HG03457 (cell line): ENCODE measurements at regions not wholly inside any gene's neighbourhood (a gene's known extent, or its start where the extent isn't known, plus 50 kb on each side); places are given as distances from the start of the nearest gene placed in this dataset.
"Not testable (repeated sequence)": the region's sequence is repeated elsewhere in the genome, so short reads cannot be mapped to it uniquely, and the experiment has no call there.

ENCODE experiments used
- ATAC-seq: cut with Tn5 transposase; IDR thresholded peaks from one replicate; pipeline ENCODE4 v1.9.1; 2021; ENCODE audit warnings: moderate number of reproducible peaks; ENCODE audit not compliant: unreplicated experiment

- no peak for ATAC-seq
These were observed 631.9 kb downstream of the SLCO4C1 start for GRCh38 chr5:101664071-101664791.

- ATAC-seq = no peak
These were observed 632.5 kb downstream of the SLCO4C1 start for GRCh38 chr5:101663543-101663942.

- no peak for ATAC-seq
These were observed 633.8 kb downstream of the SLCO4C1 start for GRCh38 chr5:101662263-101662662.

DNA sequence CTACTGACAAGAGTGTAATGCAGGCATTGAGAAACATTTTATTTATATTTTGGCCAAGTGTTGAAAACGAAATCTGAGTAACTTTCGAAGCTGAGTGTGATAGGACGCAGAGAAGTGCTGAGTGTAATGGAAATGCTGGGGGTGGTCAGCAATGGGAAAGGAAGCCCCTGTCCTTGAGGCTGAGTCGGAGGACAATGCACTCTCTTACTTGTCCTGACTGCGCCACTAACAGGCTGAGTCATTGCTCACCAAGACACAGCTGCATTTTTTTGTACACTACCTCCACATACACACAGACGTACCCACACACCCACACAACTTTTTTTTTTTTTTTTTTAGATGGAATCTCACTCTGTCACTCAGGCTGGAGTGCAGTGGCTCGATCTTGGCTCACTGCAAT, 637.7 kb downstream of the SLCO4C1 start:
- no peak for ATAC-seq

- ATAC-seq = no peak
These were observed 642.1 kb downstream of the SLCO4C1 start for GRCh38 chr5:101653996-101654395.

GRCh38 chr5:101647861-101648260, 648.2 kb downstream of the SLCO4C1 start:
- no peak for ATAC-seq

- no peak for ATAC-seq
These were observed 652.3 kb downstream of the SLCO4C1 start for GRCh38 chr5:101643794-101644193.

- no peak for ATAC-seq
These were observed 658.5 kb downstream of the SLCO4C1 start for GRCh38 chr5:101637599-101637998.

DNA sequence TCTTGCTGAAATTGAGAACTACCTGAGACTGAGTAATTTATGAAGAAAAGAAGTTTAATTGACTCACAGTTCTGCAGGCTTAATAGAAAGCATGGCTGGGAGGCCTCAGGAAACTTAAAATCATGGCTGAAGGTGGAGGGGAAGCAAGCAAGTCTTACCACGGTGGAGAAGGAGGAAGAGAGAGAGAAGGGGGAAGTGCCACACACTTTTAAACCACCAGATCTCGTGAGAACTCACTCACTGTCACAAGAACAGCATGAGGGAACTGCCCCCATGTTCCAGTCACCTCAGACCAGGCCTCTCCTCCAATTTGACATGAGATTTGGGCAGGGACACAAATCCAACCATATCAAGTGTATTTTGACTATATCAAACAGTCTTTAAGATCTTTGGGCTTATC, 668.3 kb downstream of the SLCO4C1 start:
- ATAC-seq = not testable (repeated sequence)

DNA sequence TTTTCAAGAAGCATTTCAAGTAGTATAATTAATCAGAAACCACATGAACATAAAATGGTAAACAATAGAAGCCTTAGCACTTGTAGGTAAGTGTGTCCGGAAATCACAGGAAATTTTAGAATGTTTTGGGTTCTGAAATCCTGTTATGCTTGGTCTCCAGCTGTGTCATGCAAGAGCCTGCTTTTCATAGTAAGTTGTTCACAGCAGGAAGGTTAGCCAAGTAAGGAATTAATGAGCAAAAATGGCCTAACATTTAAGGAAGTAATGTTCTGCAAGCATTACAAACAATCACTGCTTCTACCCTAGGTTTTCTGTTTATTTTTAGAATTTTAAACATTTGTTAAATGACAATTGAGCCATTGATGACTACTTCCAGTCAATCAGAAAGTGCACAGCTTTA, 669.5 kb downstream of the SLCO4C1 start:
- ATAC-seq = no peak

DNA sequence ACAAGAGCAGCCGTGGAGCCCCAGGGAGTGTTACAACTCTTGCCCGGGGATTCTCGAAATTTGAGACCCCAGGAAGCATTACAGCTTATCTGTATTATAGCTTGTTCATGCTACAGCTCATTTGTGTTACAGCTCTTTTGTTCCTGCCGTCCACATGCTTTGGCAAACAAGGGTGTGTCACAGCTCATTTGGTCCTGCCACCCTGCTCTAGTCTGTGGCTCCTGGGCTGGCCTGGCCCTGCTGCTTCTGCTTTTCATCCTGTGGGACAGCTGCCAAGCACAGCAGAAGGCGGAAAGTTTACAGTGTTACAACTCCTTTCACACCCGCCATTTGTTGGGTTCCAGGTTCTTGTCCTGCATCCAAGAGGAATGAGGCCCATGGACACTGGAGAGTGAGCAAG, 685.0 kb downstream of the SLCO4C1 start:
- ATAC-seq = no peak

DNA sequence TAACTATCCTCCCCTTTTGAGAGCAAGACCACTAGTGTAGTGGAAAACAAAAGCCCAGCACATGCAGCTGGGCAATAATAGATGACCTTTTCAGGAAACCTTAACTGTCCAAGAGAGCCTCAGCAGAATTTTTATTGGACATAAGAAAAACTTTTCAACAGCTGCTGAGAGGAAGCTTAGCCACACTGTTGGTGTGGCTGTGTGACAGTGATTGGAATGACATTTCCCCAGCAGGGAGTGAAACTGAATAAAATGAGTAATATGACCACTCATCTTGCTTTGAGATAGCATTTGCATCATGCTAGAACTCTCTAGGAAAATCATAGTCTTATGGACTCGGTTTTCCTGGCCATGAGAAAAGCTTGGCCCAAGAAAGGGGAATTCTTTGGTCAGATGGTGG, 687.8 kb downstream of the SLCO4C1 start:
- ATAC-seq = no peak

DNA sequence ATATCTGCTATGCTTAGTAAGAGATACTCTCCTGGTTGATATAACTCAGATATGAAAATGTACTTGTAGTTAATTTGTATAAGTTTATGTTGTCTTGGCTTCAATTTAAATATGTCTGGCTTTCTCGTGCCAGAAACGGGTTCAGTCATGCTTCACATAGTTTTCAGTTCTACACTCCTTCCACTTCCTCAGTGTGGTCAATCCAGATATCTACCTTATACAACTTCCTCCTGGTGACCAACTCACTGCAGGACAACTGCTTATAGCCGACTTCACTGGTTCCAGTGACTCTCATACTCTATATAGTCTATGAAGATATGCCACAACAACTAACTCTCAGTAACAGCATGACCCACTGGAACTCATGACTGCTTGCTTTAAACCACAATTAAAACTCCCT, 690.4 kb downstream of the SLCO4C1 start:
- ATAC-seq = no peak

GRCh38 chr5:101600614-101601013, 695.5 kb downstream of the SLCO4C1 start:
- no peak for ATAC-seq

- ATAC-seq = no peak
These were observed 687.3 kb upstream of the ST8SIA4 start for GRCh38 chr5:101590384-101590783.

GRCh38 chr5:101585366-101585765, 682.3 kb upstream of the ST8SIA4 start:
- no peak for ATAC-seq

- no peak for ATAC-seq
These were observed 677.5 kb upstream of the ST8SIA4 start for GRCh38 chr5:101580591-101580990.

DNA sequence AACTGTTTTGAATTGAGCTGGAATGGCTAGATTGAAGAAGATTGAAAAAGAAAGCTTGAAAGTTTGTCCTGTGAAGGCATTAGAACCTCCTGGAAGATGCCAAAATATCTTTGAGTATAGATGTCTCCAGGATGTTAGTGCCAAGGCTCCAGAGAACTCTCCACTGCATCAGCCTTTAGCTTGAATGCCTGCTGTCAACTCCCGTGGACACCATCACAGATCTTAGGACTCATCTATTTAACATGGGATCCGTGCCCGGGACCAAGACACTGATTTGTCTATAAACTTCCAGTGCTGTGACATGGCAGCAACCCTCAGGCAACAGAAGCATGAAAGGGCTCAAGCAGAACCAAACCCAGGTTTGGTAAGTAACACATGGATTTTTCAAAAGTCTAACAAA, 670.9 kb upstream of the ST8SIA4 start:
- ATAC-seq = no peak

- ATAC-seq = no peak
These were observed 657.9 kb upstream of the ST8SIA4 start for GRCh38 chr5:101561018-101561417.

DNA sequence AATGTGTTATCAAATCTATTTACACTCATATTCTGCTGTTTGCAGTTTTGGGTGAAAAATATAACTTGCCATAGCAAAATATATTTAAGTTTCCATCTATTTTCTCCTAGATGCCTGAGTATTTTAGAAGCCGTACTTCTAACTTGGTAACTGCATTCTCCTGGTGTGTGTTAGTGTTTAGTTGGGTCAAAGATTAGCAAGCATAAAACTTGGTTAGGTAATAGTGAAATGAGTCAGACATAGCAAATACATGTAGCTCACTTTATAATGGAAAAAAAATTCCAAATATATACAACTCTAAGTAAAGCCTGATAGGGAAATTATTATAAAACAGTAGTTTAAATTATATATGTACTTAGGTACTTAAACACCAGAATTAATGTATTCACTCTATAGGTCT, 640.7 kb upstream of the ST8SIA4 start:
- no peak for ATAC-seq

DNA sequence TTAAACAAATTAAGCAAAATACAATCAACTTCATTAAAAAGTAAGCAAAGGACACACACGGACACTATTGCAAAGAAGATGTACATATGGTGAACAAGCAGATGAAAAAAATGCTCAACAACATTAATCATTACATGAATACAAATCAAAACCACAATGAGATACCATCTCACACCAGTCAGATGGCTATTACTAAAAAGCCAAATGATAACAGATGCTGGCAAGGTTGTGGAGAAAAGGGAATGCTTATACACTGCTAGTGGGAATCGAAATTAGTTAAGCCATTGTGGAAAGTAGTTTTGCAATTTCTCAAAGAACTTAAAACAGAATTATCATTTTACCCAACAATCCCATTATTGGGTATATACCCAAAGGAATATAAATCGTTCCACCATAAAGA, 636.2 kb upstream of the ST8SIA4 start:
- ATAC-seq = no peak

DNA sequence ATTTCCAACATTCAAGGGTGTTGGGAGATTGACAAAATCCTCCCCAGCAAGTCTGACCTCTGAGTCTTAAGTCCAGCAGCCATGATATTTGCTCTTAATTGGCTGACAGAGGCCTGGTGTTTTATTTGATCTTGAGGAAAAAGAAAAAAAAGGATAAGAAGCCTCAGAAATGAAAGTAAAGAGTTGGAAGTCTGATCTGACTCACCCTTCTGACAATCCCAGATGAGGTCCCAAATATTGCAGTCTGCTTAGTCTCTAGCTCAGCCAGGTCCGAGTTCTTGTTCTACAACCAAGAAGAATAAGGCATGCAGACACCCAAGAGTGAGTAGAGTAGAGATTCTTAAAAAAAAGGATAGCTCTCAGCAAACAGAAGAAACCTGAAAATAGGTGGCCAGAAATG, 632.5 kb upstream of the ST8SIA4 start:
- ATAC-seq = no peak

DNA sequence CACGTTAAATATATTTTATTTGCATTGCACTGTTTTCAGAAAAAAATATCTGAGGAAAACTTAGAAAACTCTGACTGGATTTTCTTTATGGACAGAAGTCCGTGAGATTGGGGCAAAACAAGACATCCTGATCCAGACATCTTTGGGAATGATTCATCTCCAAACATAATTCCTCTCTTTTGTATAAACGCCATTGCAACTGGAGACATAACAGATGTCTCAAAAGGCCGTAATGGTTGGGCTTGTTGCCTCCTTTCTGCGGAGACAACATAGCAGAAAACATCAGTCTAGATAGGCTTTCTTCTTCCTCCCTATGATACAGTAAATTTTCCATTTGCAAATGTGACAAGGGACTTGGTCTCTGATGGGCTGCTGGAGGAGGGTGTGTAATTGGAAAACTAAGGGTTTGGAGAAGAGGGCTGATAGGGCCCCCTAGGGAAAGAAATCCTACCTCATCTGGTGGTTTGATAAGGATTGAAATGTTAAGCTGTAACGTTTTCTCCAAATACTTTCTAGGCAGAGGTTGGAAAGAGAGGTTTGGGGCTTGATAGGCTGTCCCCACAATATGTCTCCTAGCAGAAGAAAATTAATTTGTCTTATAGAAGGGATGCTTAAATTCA, 631.5 kb upstream of the ST8SIA4 start:
- ATAC-seq = no peak
